K562 (cell line): ENCODE measurements at regions not wholly inside any gene's neighbourhood (a gene's known extent, or its start where the extent isn't known, plus 50 kb on each side); places are given as distances from the start of the nearest gene placed in this dataset.

Experiments
- ATAC-seq: fragments of 200-7000 bp; cut with Tn5 transposase; 3 replicates; pipeline ENCODE4 v1.9.1; 2020; ENCODE audit warnings: moderate library complexity
- BruUV-seq: library from RNA; stranded (reverse); fragments of 400-500 nt; replicated peaks from 2 replicates; lab custom pipeline; 2021; lab: Mats Ljungman, UMichigan
- CTCF ChIA-PET: fragments of 300-600 bp; formaldehyde crosslinking; extraction: SDS; loops from one replicate; lab custom pipeline; 2021; ENCODE audit warnings: low intra/inter-chr PET ratio; lab: Yijun Ruan, JAX
- POLR2A ChIA-PET: fragments of 300-600, 350-650 bp; sonication (Branson Sonifier 250); formaldehyde crosslinking; extraction: SDS; loops from one replicate; lab custom pipeline; 2021; ENCODE audit warnings: antibody characterized with exemption, inconsistent platforms; lab: Yijun Ruan, JAX
- DNase-seq, 4 experiments: peaks; one replicate each; pipeline versions ENCODE4 v3.0.0 to v3.0.0-alpha.2; 2011 to 2018; ENCODE audit warnings: low spot score in 3 of 4, mixed read lengths in 3 of 4; ENCODE audit errors: extremely low read depth in 1 of 4
- FAIRE-seq: peaks from 2 replicates; lab custom pipeline; 2011; peaks lifted over from hg19 to GRCh38; lab: Jason Lieb, UNC
- H2AFZ ChIP-seq: 2 replicates; pipeline ENCODE4 v1.6.0; 2011; ENCODE audit warnings: low read depth, low read length, control low read depth, inconsistent platforms
- H3K27ac ChIP-seq: fragments of 200-600 bp; 3 replicates; pipeline ENCODE4 v1.8.0; 2011; ENCODE audit warnings: low read depth, mild to moderate bottlenecking, control low read depth, inconsistent platforms, low read length, moderate library complexity, mixed read lengths; ENCODE audit errors: extremely low read depth
- H3K27me3 ChIP-seq, 2 experiments: fragments of 300-600 bp in 1 of 2; 2 replicates in 1 of 2; 3 replicates in 1 of 2; pipeline versions ENCODE4 v1.6.0 to v1.8.0; 2011; ENCODE audit warnings: inconsistent platforms in 2 of 2, low read length in 2 of 2, mild to moderate bottlenecking in 1 of 2, mixed read lengths in 1 of 2, moderate library complexity in 1 of 2; ENCODE audit not compliant: control insufficient read depth in 2 of 2, insufficient read depth in 2 of 2
- H3K36me3 ChIP-seq: fragments of 300-600 bp; 3 replicates; pipeline ENCODE4 v1.8.0; 2011; ENCODE audit warnings: mild to moderate bottlenecking, low read length, inconsistent platforms; ENCODE audit not compliant: control insufficient read depth, insufficient read depth
- H3K4me1 ChIP-seq, 2 experiments: fragments of 200-600 bp in 1 of 2; replicated peaks in 1 of 2; 2 replicates in 1 of 2; 3 replicates in 1 of 2; pipeline versions ENCODE4 v1.5.1 to v1.8.0; 2011; ENCODE audit warnings: inconsistent platforms in 2 of 2, low read length in 2 of 2, mild to moderate bottlenecking in 1 of 2, mixed read lengths in 1 of 2, moderate library complexity in 1 of 2; ENCODE audit not compliant: control insufficient read depth in 2 of 2, insufficient read depth in 2 of 2
- H3K4me2 ChIP-seq: 2 replicates; pipeline ENCODE4 v1.6.1; 2011; ENCODE audit warnings: low read length, control low read depth, inconsistent platforms, mixed read lengths; ENCODE audit not compliant: insufficient read depth
- H3K4me3 ChIP-seq: fragments of 200-600 bp; sonication (generic), shearing (Covaris generic); 2 replicates; pipeline ENCODE4 v1.5.1; 2016; ENCODE audit warnings: control low read depth, inconsistent platforms
- H3K79me2 ChIP-seq: fragments of 200-600 bp; 3 replicates; pipeline ENCODE4 v1.8.0; 2011; ENCODE audit warnings: low read length, inconsistent platforms; ENCODE audit not compliant: control insufficient read depth, insufficient read depth
- H3K9ac ChIP-seq, 2 experiments: 2 replicates each; pipeline versions ENCODE4 v1.6.0 to v1.6.1; 2011; ENCODE audit warnings: low read depth in 2 of 2, low read length in 2 of 2, control low read depth in 1 of 2, inconsistent platforms in 1 of 2, mild to moderate bottlenecking in 1 of 2, mixed read lengths in 1 of 2; ENCODE audit not compliant: insufficient read depth in 1 of 2
- H3K9me1 ChIP-seq: one replicate; pipeline ENCODE4 v1.6.0; 2011; ENCODE audit warnings: inconsistent platforms, mild to moderate bottlenecking, low read length, moderate library complexity; ENCODE audit not compliant: control insufficient read depth, insufficient read depth
- H3K9me3 ChIP-seq: replicated peaks from 2 replicates; pipeline ENCODE4 v1.5.1; 2011; ENCODE audit warnings: low read depth, low read length, inconsistent platforms; ENCODE audit not compliant: control insufficient read depth, insufficient read depth
- H4K20me1 ChIP-seq: replicated peaks from 2 replicates; pipeline ENCODE4 v1.6.1; 2011; ENCODE audit warnings: low read length, inconsistent platforms, mixed read lengths; ENCODE audit not compliant: control insufficient read depth, insufficient read depth
- CCNT2 ChIP-seq: IDR thresholded peaks from 2 replicates; pipeline ENCODE4 v1.6.1; 2011; ENCODE audit warnings: borderline replicate concordance, low read depth, mild to moderate bottlenecking, moderate library complexity, mixed read lengths, low read length; ENCODE audit not compliant: insufficient read length; ENCODE audit errors: extremely low read depth
- CHD2 ChIP-seq: IDR thresholded peaks from 2 replicates; pipeline ENCODE4 v1.6.1; 2011; ENCODE audit warnings: low read depth, low read length
- DMBX1 ChIP-seq: fragments of 250-450 bp; sonication (Bioruptor Pico); IDR thresholded peaks from 2 replicates; pipeline ENCODE4 v1.8.0; 2022; ENCODE audit warnings: inconsistent platforms, mild to moderate bottlenecking, moderate library complexity, borderline replicate concordance
- FIP1L1 ChIP-seq: fragments of 200-400 bp; formaldehyde crosslinking; IDR thresholded peaks from 2 replicates; pipeline ENCODE4 v1.6.1; 2018; ENCODE audit warnings: mild to moderate bottlenecking, low read depth, low read length; ENCODE audit not compliant: poor library complexity, severe bottlenecking
- FOXJ3 ChIP-seq: sonication (generic); formaldehyde crosslinking; IDR thresholded peaks from 2 replicates; pipeline ENCODE4 v1.4.0; 2020; ENCODE audit warnings: mild to moderate bottlenecking, missing genetic modification reagents
- GTF2F1 ChIP-seq: IDR thresholded peaks from 2 replicates; pipeline ENCODE4 v1.6.1; 2011; ENCODE audit warnings: low read depth, low read length, improper control_type of control experiment
- KAT2B ChIP-seq: IDR thresholded peaks from one replicate; pipeline ENCODE4 v1.6.1; 2012; ENCODE audit warnings: low read depth, mild to moderate bottlenecking, control low read depth, inconsistent platforms, low read length, moderate library complexity
- PTRF ChIP-seq: fragments of 450-650 bp; IDR thresholded peaks from 2 replicates; pipeline ENCODE4 v1.6.1; 2016; ENCODE audit warnings: mild to moderate bottlenecking, missing genetic modification characterization, missing compliant biosample characterization
- PYGO2 ChIP-seq: fragments of 450-650 bp; IDR thresholded peaks from 2 replicates; pipeline ENCODE4 v1.6.1; 2016; ENCODE audit warnings: mild to moderate bottlenecking, missing genetic modification characterization, moderate library complexity, missing compliant biosample characterization
- SIN3A ChIP-seq, 2 experiments: fragments of 150-350 bp in 1 of 2; IDR thresholded peaks; 2 replicates each; pipeline ENCODE4 v1.6.1; 2011 to 2016; ENCODE audit warnings: borderline replicate concordance in 2 of 2, low read depth in 2 of 2, low read length in 2 of 2, mild to moderate bottlenecking in 2 of 2, moderate library complexity in 2 of 2; ENCODE audit not compliant: control insufficient read depth in 1 of 2
- TCF3 ChIP-seq: sonication (generic); formaldehyde crosslinking; IDR thresholded peaks from 2 replicates; pipeline ENCODE4 v1.4.0; 2020; ENCODE audit warnings: mild to moderate bottlenecking, missing genetic modification reagents
- THRAP3 ChIP-seq: fragments of 450-650 bp; IDR thresholded peaks from 2 replicates; pipeline ENCODE4 v1.6.1; 2016; ENCODE audit warnings: mild to moderate bottlenecking, inconsistent platforms, borderline replicate concordance
- USF2 ChIP-seq: sonication (generic); formaldehyde crosslinking; IDR thresholded peaks from 2 replicates; pipeline ENCODE4 v1.5.0; 2020; ENCODE audit warnings: missing genetic modification reagents
- ZBTB8A ChIP-seq: fragments of 450-650 bp; IDR thresholded peaks from 2 replicates; pipeline ENCODE4 v1.6.1; 2018; ENCODE audit warnings: mild to moderate bottlenecking, moderate library complexity; ENCODE audit not compliant: partially characterized antibody
- ZC3H11A ChIP-seq: IDR thresholded peaks from 2 replicates; pipeline ENCODE4 v1.6.1; 2012; ENCODE audit warnings: low read depth, low read length, improper control_type of control experiment
- ZNF174 ChIP-seq: fragments of 250-450 bp; sonication (Bioruptor Pico); IDR thresholded peaks from 2 replicates; pipeline ENCODE4 v1.4.0; 2020; ENCODE audit warnings: mild to moderate bottlenecking
- ZNF511 ChIP-seq: sonication (generic); formaldehyde crosslinking; IDR thresholded peaks from 2 replicates; pipeline ENCODE4 v1.8.0; 2022; ENCODE audit warnings: mild to moderate bottlenecking, missing genetic modification reagents
- ZNF57 ChIP-seq: fragments of 450-650 bp; formaldehyde crosslinking; IDR thresholded peaks from 2 replicates; pipeline ENCODE4 v1.4.0; 2020; ENCODE audit warnings: mild to moderate bottlenecking, moderate library complexity
- WGBS: fragments of 100-300 bp; shearing (Covaris generic); methylation state at CpG from one replicate; pipeline ENCODE4 v1.1.6; 2016; ENCODE audit warnings: low coverage, mixed read lengths; ENCODE audit not compliant: insufficient coverage; ENCODE audit errors: missing lambda C conversion rate; 5-methylcytosine and 5-hydroxymethylcytosine counted together
- in situ Hi-C: fragments of 300-500 bp; cut with MboI; formaldehyde crosslinking; loops from 4 replicates; pipeline ENCODE4 v1.15.0; 2018; ENCODE audit warnings: inconsistent platforms, mixed read lengths
- intact Hi-C: fragments of 100-400 bp; cut with micrococcal nuclease; formaldehyde crosslinking; loops from 2 replicates; pipeline ENCODE4 v1.14.2; 2022

GRCh38 chr10:83691791-83692596 is 447.3 kb upstream of the GHITM start:
- intact Hi-C loops: no loop called here
- no peaks in the 10 kb centered on the region for H3K27me3 ChIP-seq
- TF ChIP-seq FOXJ3 (CRISPR knock-in tag) (no peak), USF2 (CRISPR knock-in tag) (no peak), ZC3H11A (no peak), PYGO2 (no peak), GTF2F1 (no peak), TCF3 (no peak), FIP1L1 (no peak), KAT2B (no peak), ZNF511 (CRISPR knock-in tag) (no peak), PTRF (tag) (no peak), THRAP3 (no peak), ZBTB8A (no peak), DMBX1 (CRISPR knock-in tag) (no peak), SIN3A (IDR thresholded peaks at IDR 0.05; ENCODE audit: borderline replicate concordance in 2 of 2, control insufficient read depth in 1 of 2, low read depth in 2 of 2, low read length in 2 of 2) (no peak), ZNF57 (CRISPR knock-in tag) (no peak), CHD2 (no peak), CCNT2 (no peak), ZNF174 (CRISPR knock-in tag) (no peak)
- TF ChIP-seq, all 486 proteins: peak for 0
- ChIA-PET POLR2A (no interaction called here), CTCF (no interaction called here)
- FAIRE-seq (no peak), DNase-seq (no peak), ATAC-seq (no peak)
- H3K36me3 ChIP-seq: no peaks in the 10 kb centered on the region
- WGBS: 4% methylated on average over 2 of the region's 2 CpGs
- no peaks in the 10 kb centered on the region; the same call in 1 of the 2 replicates for H3K9me3 ChIP-seq
- H3K27ac ChIP-seq: no peak overlapping the region
- H3K9ac ChIP-seq: no peak overlapping the region
- no peak overlapping the region for H3K4me2 ChIP-seq
- no peaks in the 10 kb centered on the region for H4K20me1 ChIP-seq
- no peak overlapping the region for H2AFZ ChIP-seq
- no peak overlapping the region for H3K4me3 ChIP-seq
- no peaks in the 10 kb centered on the region for H3K4me1 ChIP-seq
- H3K79me2 ChIP-seq: no peaks in the 10 kb centered on the region
- no peaks in the 10 kb centered on the region for H3K9me1 ChIP-seq
- no TSS peak for BruUV-seq
- in situ Hi-C loops: no loop called here
